ENCODE measurements at regions not wholly inside any gene's neighbourhood (a gene's known extent, or its start where the extent isn't known, plus 50 kb on each side); places are given as distances from the start of the nearest gene placed in this dataset.

DNA sequence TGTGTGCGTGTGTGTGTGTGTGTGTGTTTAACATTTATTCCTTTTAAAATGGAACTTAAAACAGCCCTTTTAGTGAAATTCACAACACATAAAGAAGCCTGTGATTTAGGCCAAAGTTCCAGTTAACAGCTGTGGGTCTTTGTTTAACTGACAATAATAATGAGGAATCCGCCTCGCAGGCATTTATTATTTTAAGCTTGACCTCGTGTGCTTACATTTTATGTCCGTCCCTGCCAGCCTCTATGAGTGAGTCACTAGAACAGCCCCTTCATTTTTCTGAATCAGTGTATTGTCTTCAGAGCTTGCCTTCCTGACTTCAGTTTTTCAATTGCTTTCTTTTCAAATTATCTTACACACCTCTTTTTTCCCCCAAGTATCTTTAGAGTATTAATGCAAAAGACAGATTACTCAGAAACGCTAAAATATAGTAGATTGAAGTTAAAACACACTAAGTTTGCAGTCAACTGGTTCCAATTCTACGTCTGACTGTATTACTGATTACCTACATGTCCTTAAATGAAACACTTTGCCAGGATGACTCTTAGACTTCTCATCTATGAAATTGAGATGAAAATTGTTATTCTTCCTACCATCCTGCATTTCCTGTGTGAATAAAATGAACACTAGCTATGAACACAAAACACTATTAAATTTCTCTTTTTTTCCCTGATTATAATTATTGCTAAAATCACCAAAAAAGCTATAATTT is 319.6 kb upstream of the HS3ST1 start:
- intact Hi-C loops (cut with DNase I): no loop called here
- no peak for TF ChIP-seq POLR2A (IDR thresholded peaks at IDR 0.05)
- TF ChIP-seq CTCF (IDR thresholded peaks at IDR 0.05): no peak

GRCh38 chr4:11746734-11747133 is 318.0 kb upstream of the HS3ST1 start:
- H3K27ac ChIP-seq: no peak overlapping the region
- no peak overlapping the region for H3K4me3 ChIP-seq
- H3K27me3 ChIP-seq: no peaks in the 10 kb centered on the region
- no peak for TF ChIP-seq POLR2A (IDR thresholded peaks at IDR 0.05)
- no peak for TF ChIP-seq CTCF (IDR thresholded peaks at IDR 0.05)
- intact Hi-C loops (cut with DNase I): no loop called here
- H3K9me3 ChIP-seq (replicated peaks in 1 of 3): no peaks in the 10 kb centered on the region
- H3K36me3 ChIP-seq (replicated peaks in 1 of 2): no peaks in the 10 kb centered on the region
- DNase-seq: no peak
- peaks cover 5 to 6% of the 10 kb centered on the region in 2 donors for H3K4me1 ChIP-seq (replicated peaks in 1 of 2)
- 71 to 77% (median 75%) methylated on average over 4 of the region's 4 CpGs for WGBS, 4 donors

More for the DNA sequence above, 319.6 kb upstream of the HS3ST1 start:
- WGBS, 4 donors: 16 to 25% (median 19%) methylated on average over 7 of the region's 7 CpGs
- Histone ChIP-seq H3K4me1 (replicated peaks in 1 of 2) (peaks cover 4 to 5% of the 10 kb centered on the region in 2 donors), H3K9me3 (replicated peaks in 1 of 3) (no peaks in the 10 kb centered on the region), H3K4me3 (peak overlapping the region in 1 of 4 donors; percentile 5), H3K36me3 (replicated peaks in 1 of 2) (no peaks in the 10 kb centered on the region), H3K27ac (peak overlapping the region in 3 of 5 donors; percentile 18 to 44 (median 39)), H3K27me3 (no peaks in the 10 kb centered on the region)
- DNase-seq: peak; percentile 27 to 60 (median 40)

DNA sequence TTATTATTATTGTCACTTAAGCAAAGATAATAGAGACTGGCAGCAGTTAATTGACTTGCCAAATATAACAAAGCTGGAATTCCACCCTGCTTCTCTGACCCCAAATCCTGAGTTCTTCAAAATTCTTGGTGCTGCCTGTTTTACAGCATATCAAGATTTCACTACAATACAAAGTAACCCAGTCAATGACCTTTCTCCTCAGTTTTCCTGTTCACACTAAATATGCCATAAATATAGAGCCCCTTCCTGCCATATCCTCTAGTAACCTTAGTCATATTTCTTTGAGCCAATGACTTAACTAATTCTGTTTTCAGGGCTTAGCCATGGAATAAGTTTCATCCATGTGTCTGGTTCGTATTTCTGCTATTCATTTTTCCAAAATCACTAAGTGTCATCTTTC is 315.3 kb upstream of the HS3ST1 start:
- H3K36me3 ChIP-seq (replicated peaks in 1 of 2): no peaks in the 10 kb centered on the region
- peaks cover 12 to 19% of the 10 kb centered on the region in 2 donors for H3K4me1 ChIP-seq (replicated peaks in 1 of 2)
- H3K27ac ChIP-seq: no peak overlapping the region
- H3K9me3 ChIP-seq (replicated peaks in 1 of 3): no peaks in the 10 kb centered on the region
- H3K4me3 ChIP-seq: no peak overlapping the region
- WGBS, 4 donors: 56 to 65% (median 61%) methylated on average over 1 of the region's 1 CpG
- intact Hi-C loops (cut with DNase I): no loop called here
- TF ChIP-seq POLR2A (IDR thresholded peaks at IDR 0.05): no peak
- no peak for TF ChIP-seq CTCF (IDR thresholded peaks at IDR 0.05)
- no peaks in the 10 kb centered on the region for H3K27me3 ChIP-seq
- no peak for DNase-seq

DNA sequence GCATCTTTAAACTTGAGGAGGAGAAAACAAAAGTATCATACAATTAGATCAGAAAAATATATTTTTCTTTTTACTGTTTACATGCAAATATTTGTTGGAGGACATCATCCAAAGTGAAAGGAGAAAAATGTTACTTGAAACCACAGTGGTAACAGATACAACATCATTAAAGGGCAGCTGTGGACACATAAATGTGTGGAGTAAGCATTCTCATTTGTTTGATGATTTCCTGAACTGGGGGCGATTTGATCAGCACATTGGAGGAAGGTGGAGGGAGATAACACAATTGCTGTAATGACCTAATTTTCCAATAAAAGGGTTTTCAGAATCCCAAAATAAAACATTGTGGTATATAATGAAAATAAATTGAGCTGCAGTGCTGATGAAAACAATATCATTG is 314.5 kb upstream of the HS3ST1 start:
- intact Hi-C loops (cut with DNase I): no loop called here
- TF ChIP-seq POLR2A (IDR thresholded peaks at IDR 0.05) (no peak), CTCF (IDR thresholded peaks at IDR 0.05) (no peak)
- 59 to 83% (median 73%) methylated on average over 1 of the region's 1 CpG for WGBS, 4 donors
- H3K27me3 ChIP-seq: no peaks in the 10 kb centered on the region
- H3K27ac ChIP-seq: no peak overlapping the region
- no peak overlapping the region for H3K4me3 ChIP-seq
- H3K36me3 ChIP-seq (replicated peaks in 1 of 2): no peaks in the 10 kb centered on the region
- peaks cover 12 to 13% of the 10 kb centered on the region in 2 donors for H3K4me1 ChIP-seq (replicated peaks in 1 of 2)
- no peaks in the 10 kb centered on the region for H3K9me3 ChIP-seq (replicated peaks in 1 of 3)
- DNase-seq: no peak
